GM18517 (cell line): ENCODE measurements at regions not wholly inside any gene's neighbourhood (a gene's known extent, or its start where the extent isn't known, plus 50 kb on each side); places are given as distances from the start of the nearest gene placed in this dataset.

ENCODE experiments used
- ATAC-seq: cut with Tn5 transposase; IDR thresholded peaks from one replicate; pipeline ENCODE4 v1.9.1; 2021; ENCODE audit warnings: mild to moderate bottlenecking, moderate library complexity; ENCODE audit not compliant: unreplicated experiment

GRCh38 chr10:9645928-9646600, 1371.6 kb upstream of the CELF2 start:
- ATAC-seq: no peak

- ATAC-seq: no peak
Observed at GRCh38 chr10:9654261-9654660, 1363.4 kb upstream of the CELF2 start.

GRCh38 chr10:9656386-9656785, 1361.3 kb upstream of the CELF2 start:
- no peak for ATAC-seq

- ATAC-seq: no peak
Observed at GRCh38 chr10:9656996-9657395, 1360.7 kb upstream of the CELF2 start.

- ATAC-seq: no peak
Observed at GRCh38 chr10:9657530-9657929, 1360.1 kb upstream of the CELF2 start.

GRCh38 chr10:9668411-9668810, 1349.3 kb upstream of the CELF2 start:
- ATAC-seq: no peak

GRCh38 chr10:9670911-9671310, 1346.8 kb upstream of the CELF2 start:
- no peak for ATAC-seq

GRCh38 chr10:9681655-9682054, 1336.0 kb upstream of the CELF2 start:
- ATAC-seq: no peak

- no peak for ATAC-seq
Observed at GRCh38 chr10:9682802-9683201, 1334.9 kb upstream of the CELF2 start.

- ATAC-seq: no peak
Observed at GRCh38 chr10:9684186-9684585, 1333.5 kb upstream of the CELF2 start.

- no peak for ATAC-seq
Observed at GRCh38 chr10:9685596-9685995, 1332.1 kb upstream of the CELF2 start.

GRCh38 chr10:9688711-9689110, 1329.0 kb upstream of the CELF2 start:
- ATAC-seq: no peak

GRCh38 chr10:9707216-9707615, 1310.5 kb upstream of the CELF2 start:
- no peak for ATAC-seq

- ATAC-seq: no peak
Observed at GRCh38 chr10:9709849-9710248, 1307.8 kb upstream of the CELF2 start.

- ATAC-seq: no peak
Observed at GRCh38 chr10:9712393-9712792, 1305.3 kb upstream of the CELF2 start.

GRCh38 chr10:9719246-9719645, 1298.4 kb upstream of the CELF2 start:
- ATAC-seq: no peak

- ATAC-seq: no peak
Observed at GRCh38 chr10:9733766-9734165, 1283.9 kb upstream of the CELF2 start.

- no peak for ATAC-seq
Observed at GRCh38 chr10:9734218-9734617, 1283.5 kb upstream of the CELF2 start.

- ATAC-seq: no peak
Observed at GRCh38 chr10:9735731-9736130, 1281.9 kb upstream of the CELF2 start.

GRCh38 chr10:9743639-9744038, 1274.0 kb upstream of the CELF2 start:
- ATAC-seq: no peak

GRCh38 chr10:9745158-9745557, 1272.5 kb upstream of the CELF2 start:
- ATAC-seq: no peak

GRCh38 chr10:9757176-9757575, 1260.5 kb upstream of the CELF2 start:
- no peak for ATAC-seq

- ATAC-seq: no peak
Observed at GRCh38 chr10:9759596-9759995, 1258.1 kb upstream of the CELF2 start.
